KMS-11 (cell line): ENCODE measurements at regions not wholly inside any gene's neighbourhood (a gene's known extent, or its start where the extent isn't known, plus 50 kb on each side); places are given as distances from the start of the nearest gene placed in this dataset.

ENCODE experiments used
- H2AFZ ChIP-seq: fragments of 200-600 bp; sonication (generic); 2 replicates; pipeline ENCODE4 v1.6.1; 2016; ENCODE audit warnings: antibody characterized with exemption, mixed run types, low read depth
- H3K27ac ChIP-seq: fragments of 200-600 bp; sonication (generic); 2 replicates; pipeline ENCODE4 v1.6.1; 2016; ENCODE audit warnings: mild to moderate bottlenecking, mixed run types
- H3K27me3 ChIP-seq: fragments of 200-600 bp; sonication (generic); 2 replicates; pipeline ENCODE4 v1.6.1; 2017; ENCODE audit warnings: mild to moderate bottlenecking, low read depth, mixed run types, moderate library complexity; ENCODE audit not compliant: insufficient read depth
- H3K36me3 ChIP-seq: fragments of 200-600 bp; sonication (generic); 2 replicates; pipeline ENCODE4 v1.6.1; 2017; ENCODE audit warnings: mild to moderate bottlenecking, mixed run types; ENCODE audit not compliant: insufficient read depth
- H3K4me1 ChIP-seq: fragments of 200-600 bp; sonication (generic); 2 replicates; pipeline ENCODE4 v1.6.1; 2016; ENCODE audit warnings: mild to moderate bottlenecking, low read depth, mixed run types; ENCODE audit not compliant: poor library complexity, severe bottlenecking
- H3K4me2 ChIP-seq: fragments of 200-600 bp; sonication (generic); 2 replicates; pipeline ENCODE4 v1.7.0; 2016; ENCODE audit warnings: mild to moderate bottlenecking, mixed run types
- H3K4me3 ChIP-seq: fragments of 200-600 bp; sonication (generic); IDR thresholded peaks from 2 replicates; pipeline ENCODE4 v1.6.1; 2017; ENCODE audit warnings: low read depth, low read length, mixed read lengths; ENCODE audit not compliant: insufficient read depth
- H3K79me2 ChIP-seq: fragments of 200-600 bp; sonication (generic); 2 replicates; pipeline ENCODE4 v1.6.1; 2016; ENCODE audit warnings: low read depth, mixed run types; ENCODE audit not compliant: insufficient read depth
- H3K9ac ChIP-seq: fragments of 200-600 bp; sonication (generic); 2 replicates; pipeline ENCODE4 v1.6.1; 2016; ENCODE audit warnings: mild to moderate bottlenecking, mixed run types
- H4K20me1 ChIP-seq: fragments of 200-600 bp; sonication (generic); 2 replicates; pipeline ENCODE4 v1.6.1; 2016; ENCODE audit warnings: mild to moderate bottlenecking, mixed run types; ENCODE audit not compliant: insufficient read depth
- CTCF ChIP-seq: fragments of 200-600 bp; sonication (generic); conservative IDR thresholded peaks from 2 replicates; pipeline ENCODE4 v1.6.1; 2017; ENCODE audit warnings: low read depth, mild to moderate bottlenecking, antibody characterized with exemption, low read length, moderate library complexity, mixed read lengths

GRCh38 chr17:33521784-33522183, 228.7 kb upstream of the ASIC2 start:
- no peak overlapping the region for H3K27ac ChIP-seq
- no peak overlapping the region for H3K4me3 ChIP-seq
- H3K4me1 ChIP-seq: no peaks in the 10 kb centered on the region
- no peak; the same call in 1 of the 2 replicates for TF ChIP-seq CTCF
- H3K36me3 ChIP-seq: no peaks in the 10 kb centered on the region
- no peak overlapping the region for H3K4me2 ChIP-seq
- no peaks in the 10 kb centered on the region for H3K27me3 ChIP-seq
- no peaks in the 10 kb centered on the region for H4K20me1 ChIP-seq
- no peaks in the 10 kb centered on the region for H3K79me2 ChIP-seq
- no peak overlapping the region for H2AFZ ChIP-seq
- no peak overlapping the region for H3K9ac ChIP-seq

GRCh38 chr17:33522623-33523022, 229.5 kb upstream of the ASIC2 start:
- H3K27ac ChIP-seq: no peak overlapping the region
- H3K27me3 ChIP-seq: no peaks in the 10 kb centered on the region
- H2AFZ ChIP-seq: no peak overlapping the region
- no peaks in the 10 kb centered on the region for H3K4me1 ChIP-seq
- no peaks in the 10 kb centered on the region for H3K79me2 ChIP-seq
- no peaks in the 10 kb centered on the region for H3K36me3 ChIP-seq
- H3K4me2 ChIP-seq: no peak overlapping the region
- no peak overlapping the region for H3K4me3 ChIP-seq
- TF ChIP-seq CTCF: no peak
- no peak overlapping the region for H3K9ac ChIP-seq
- H4K20me1 ChIP-seq: no peaks in the 10 kb centered on the region

GRCh38 chr17:33523577-33523981, 230.5 kb upstream of the ASIC2 start:
- no peaks in the 10 kb centered on the region for H3K36me3 ChIP-seq
- H3K27ac ChIP-seq: no peak overlapping the region
- H3K4me3 ChIP-seq: no peak overlapping the region
- H3K9ac ChIP-seq: no peak overlapping the region
- no peak overlapping the region for H2AFZ ChIP-seq
- no peaks in the 10 kb centered on the region for H3K4me1 ChIP-seq
- TF ChIP-seq CTCF: no peak
- no peaks in the 10 kb centered on the region for H3K27me3 ChIP-seq
- H3K4me2 ChIP-seq: no peak overlapping the region
- no peaks in the 10 kb centered on the region for H3K79me2 ChIP-seq
- no peaks in the 10 kb centered on the region for H4K20me1 ChIP-seq

- Histone ChIP-seq H3K4me1 (no peaks in the 10 kb centered on the region), H3K27ac (no peak overlapping the region), H4K20me1 (no peaks in the 10 kb centered on the region), H3K4me2 (no peak overlapping the region), H3K9ac (no peak overlapping the region), H3K79me2 (no peaks in the 10 kb centered on the region), H3K36me3 (no peaks in the 10 kb centered on the region), H2AFZ (no peak overlapping the region), H3K4me3 (no peak overlapping the region), H3K27me3 (no peaks in the 10 kb centered on the region)
- TF ChIP-seq CTCF: no peak
Observed at GRCh38 chr17:33525186-33525585, 232.1 kb upstream of the ASIC2 start.

- Histone ChIP-seq H3K36me3 (no peaks in the 10 kb centered on the region), H3K27me3 (no peaks in the 10 kb centered on the region), H3K4me1 (no peaks in the 10 kb centered on the region), H3K27ac (no peak overlapping the region), H2AFZ (no peak overlapping the region), H3K4me2 (no peak overlapping the region), H4K20me1 (no peaks in the 10 kb centered on the region), H3K79me2 (no peaks in the 10 kb centered on the region), H3K9ac (no peak overlapping the region), H3K4me3 (no peak overlapping the region)
- no peak for TF ChIP-seq CTCF
Observed at GRCh38 chr17:33526717-33527116, 233.6 kb upstream of the ASIC2 start.
